ENCODE measurements at regions not wholly inside any gene's neighbourhood (a gene's known extent, or its start where the extent isn't known, plus 50 kb on each side); places are given as distances from the start of the nearest gene placed in this dataset.
"Not testable (repeated sequence)": the region's sequence is repeated elsewhere in the genome, so short reads cannot be mapped to it uniquely, and the experiment has no call there.

DNA sequence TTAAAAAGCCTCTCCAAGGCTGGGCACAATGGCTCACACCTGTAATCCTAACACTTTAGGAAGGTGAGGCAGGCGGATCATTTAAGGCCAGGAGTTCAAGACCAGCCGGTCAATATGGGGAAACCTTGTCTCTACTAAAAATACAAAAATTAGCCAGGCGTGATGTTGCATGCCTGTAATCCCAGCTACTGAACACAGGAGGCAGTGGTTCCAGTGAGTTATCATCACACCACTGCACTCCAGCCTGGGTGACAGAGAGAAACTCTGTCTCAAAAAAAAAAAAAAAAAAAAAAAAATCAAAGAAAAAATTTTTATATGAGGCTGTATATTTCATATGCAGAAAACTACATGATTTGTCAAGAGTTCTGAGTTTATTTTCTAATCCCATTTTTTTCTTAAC is 1107.1 kb upstream of the TMPRSS15 start:
- no peaks in the 10 kb centered on the region for H3K36me3 ChIP-seq (ENCODE audit: insufficient read depth)
- no peak overlapping the region for H3K27ac ChIP-seq (ENCODE audit: low read depth)
- no peaks in the 10 kb centered on the region for H3K4me1 ChIP-seq (ENCODE audit: insufficient read depth)
- no peak overlapping the region for H3K4me3 ChIP-seq (ENCODE audit: low read depth, low read length)
- DNase-seq (ENCODE audit: extremely low spot score) = no peak
- WGBS = 94% methylated on average over 3 of the region's 3 CpGs

DNA sequence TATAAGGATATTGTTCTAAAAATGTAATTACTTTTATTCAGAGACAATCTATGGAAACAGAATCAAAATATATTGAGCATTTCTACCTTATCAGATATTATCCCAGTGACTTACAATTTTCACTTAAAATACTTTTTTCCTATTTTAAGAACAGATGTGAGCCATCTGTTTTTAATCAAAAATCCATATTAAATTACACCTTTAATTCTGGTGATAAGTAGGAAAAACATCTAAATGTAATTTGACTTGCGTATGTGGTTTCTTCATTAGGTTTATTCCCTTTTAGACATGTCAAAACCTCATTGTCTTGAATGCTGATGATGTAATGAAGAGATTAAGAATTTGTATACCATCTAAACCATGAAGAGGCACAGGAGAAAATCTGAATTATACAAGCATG is 1118.8 kb upstream of the TMPRSS15 start:
- Histone ChIP-seq H3K4me3 (ENCODE audit: low read depth, low read length) (no peak overlapping the region), H3K4me1 (ENCODE audit: insufficient read depth) (no peaks in the 10 kb centered on the region), H3K36me3 (ENCODE audit: insufficient read depth) (no peaks in the 10 kb centered on the region), H3K27ac (ENCODE audit: low read depth) (no peak overlapping the region)
- no peak for DNase-seq (ENCODE audit: extremely low spot score)
- WGBS = 44% methylated on average over 1 of the region's 1 CpG

DNA sequence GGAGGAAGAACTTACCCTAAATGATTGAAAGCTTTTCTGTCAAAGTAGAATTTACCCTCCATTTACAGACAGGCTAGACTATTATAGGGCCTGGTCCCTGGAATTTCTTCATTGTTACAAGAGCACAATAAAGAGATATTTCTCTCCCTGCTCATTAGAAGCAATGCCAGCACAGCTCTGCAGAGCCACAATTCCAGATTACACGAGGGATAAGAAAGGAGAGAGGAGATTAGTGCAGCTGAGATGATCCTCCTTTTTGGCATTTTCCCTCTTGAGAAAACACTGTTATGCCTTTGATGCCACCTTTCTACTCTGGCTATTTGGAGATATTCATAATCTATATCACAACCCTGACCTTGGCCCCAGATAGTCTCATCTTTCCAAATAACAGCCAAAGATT is 1119.5 kb upstream of the TMPRSS15 start:
- H3K27ac ChIP-seq (ENCODE audit: low read depth) = no peak overlapping the region
- DNase-seq (ENCODE audit: extremely low spot score) = no peak
- no peaks in the 10 kb centered on the region for H3K36me3 ChIP-seq (ENCODE audit: insufficient read depth)
- no peak overlapping the region for H3K4me3 ChIP-seq (ENCODE audit: low read depth, low read length)
- WGBS = 16% methylated on average over 1 of the region's 1 CpG
- H3K4me1 ChIP-seq (ENCODE audit: insufficient read depth) = no peaks in the 10 kb centered on the region

DNA sequence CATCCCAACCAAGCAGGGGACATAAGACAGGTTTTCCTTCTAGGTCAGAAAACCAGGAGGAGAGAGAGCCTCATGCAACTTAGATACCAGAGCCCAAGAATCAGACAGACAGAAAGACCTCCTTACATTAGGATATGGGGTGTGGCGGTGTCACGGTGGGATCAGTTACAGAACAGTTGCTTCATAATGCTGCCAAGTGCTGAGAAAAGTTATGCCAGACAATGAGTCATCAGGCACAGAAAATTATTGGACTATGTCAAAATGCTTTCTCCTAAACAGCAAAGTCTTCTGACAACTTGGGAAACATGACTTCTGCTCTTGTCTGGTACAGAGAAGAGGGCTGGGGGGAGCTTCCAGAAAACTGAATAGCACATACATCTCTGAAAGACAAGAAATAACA is 1120.2 kb upstream of the TMPRSS15 start:
- WGBS = 31% methylated on average over 2 of the region's 2 CpGs
- no peak for DNase-seq (ENCODE audit: extremely low spot score)
- H3K36me3 ChIP-seq (ENCODE audit: insufficient read depth) = no peaks in the 10 kb centered on the region

DNA sequence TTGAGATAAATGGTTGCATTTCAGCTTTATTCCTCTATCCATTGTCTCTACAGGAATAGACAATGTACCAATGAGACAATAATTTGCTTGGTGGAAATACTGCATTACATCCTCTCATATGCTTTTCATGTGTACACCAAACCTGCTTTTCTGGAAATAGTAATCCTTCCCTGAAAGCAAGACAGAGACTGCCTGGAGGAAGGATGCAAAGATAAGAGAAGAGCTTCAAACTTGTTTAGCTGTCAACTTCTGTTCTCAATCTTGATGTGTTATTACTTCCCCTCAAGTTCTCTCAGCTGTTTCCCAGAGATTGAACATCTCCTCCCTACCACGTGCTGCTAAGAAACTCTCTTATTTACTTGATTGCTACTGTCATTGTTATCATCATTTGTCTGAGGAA is 1125.4 kb upstream of the TMPRSS15 start:
- DNase-seq (ENCODE audit: extremely low spot score) = no peak
- 62% methylated on average over 1 of the region's 1 CpG for WGBS
- no peaks in the 10 kb centered on the region for H3K36me3 ChIP-seq (ENCODE audit: insufficient read depth)
- no peaks in the 10 kb centered on the region for H3K4me1 ChIP-seq (ENCODE audit: insufficient read depth)
- no peak overlapping the region for H3K4me3 ChIP-seq (ENCODE audit: low read depth, low read length)
- H3K27ac ChIP-seq (ENCODE audit: low read depth) = no peak overlapping the region

More for the DNA sequence above, 1120.2 kb upstream of the TMPRSS15 start:
- Histone ChIP-seq H3K4me3 (ENCODE audit: low read depth, low read length) (no peak overlapping the region), H3K4me1 (ENCODE audit: insufficient read depth) (no peaks in the 10 kb centered on the region), H3K27ac (ENCODE audit: low read depth) (no peak overlapping the region)

DNA sequence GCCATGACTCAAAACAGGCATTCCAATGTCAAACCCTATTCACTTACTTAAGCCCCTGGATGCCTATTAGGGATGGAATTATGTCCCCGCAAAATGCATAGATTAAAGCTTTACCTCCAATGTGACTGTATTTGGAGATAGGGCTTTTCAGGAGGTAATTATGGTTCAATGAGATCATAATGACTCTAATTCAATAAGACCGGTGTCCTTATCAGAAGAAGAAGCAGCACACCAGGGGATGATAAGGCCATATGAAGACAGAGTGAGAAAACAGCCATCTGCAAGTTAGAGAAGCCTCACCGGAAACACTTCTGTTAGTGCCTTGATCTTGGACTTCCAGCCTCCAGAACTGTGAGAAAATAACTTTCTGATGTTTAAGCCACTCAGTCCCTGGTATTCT is 1131.8 kb upstream of the TMPRSS15 start:
- H3K36me3 ChIP-seq (ENCODE audit: insufficient read depth) = no peaks in the 10 kb centered on the region
- WGBS = 92% methylated on average over 3 of the region's 3 CpGs
- H3K27ac ChIP-seq (ENCODE audit: low read depth) = no peak overlapping the region
- H3K4me1 ChIP-seq (ENCODE audit: insufficient read depth) = no peaks in the 10 kb centered on the region
- no peak overlapping the region for H3K4me3 ChIP-seq (ENCODE audit: low read depth, low read length)
- no peak for DNase-seq (ENCODE audit: extremely low spot score)

DNA sequence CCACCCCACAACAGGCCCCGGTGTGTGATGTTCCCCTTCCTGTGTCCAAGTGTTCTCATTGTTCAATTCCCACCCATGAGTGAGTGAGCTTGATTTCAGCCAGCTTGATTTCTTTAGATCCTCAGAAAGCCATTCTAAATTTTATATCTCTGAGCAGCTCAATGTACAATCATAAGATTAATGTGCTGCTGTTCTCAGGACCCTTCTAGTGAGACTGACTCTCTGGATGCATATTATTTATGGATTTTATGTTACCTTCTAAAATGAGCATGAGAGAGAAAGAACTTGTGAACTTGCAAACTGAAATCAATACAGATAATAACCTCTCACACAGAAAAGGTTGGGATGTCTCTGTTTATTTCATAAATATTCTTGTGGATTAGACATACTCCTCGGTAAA is 1133.5 kb upstream of the TMPRSS15 start:
- Histone ChIP-seq H3K4me1 (ENCODE audit: insufficient read depth) (no peaks in the 10 kb centered on the region), H3K36me3 (ENCODE audit: insufficient read depth) (no peaks in the 10 kb centered on the region), H3K27ac (ENCODE audit: low read depth) (no peak overlapping the region), H3K4me3 (ENCODE audit: low read depth, low read length) (no peak overlapping the region)
- 48% methylated on average over 2 of the region's 2 CpGs for WGBS
- DNase-seq (ENCODE audit: extremely low spot score) = no peak

DNA sequence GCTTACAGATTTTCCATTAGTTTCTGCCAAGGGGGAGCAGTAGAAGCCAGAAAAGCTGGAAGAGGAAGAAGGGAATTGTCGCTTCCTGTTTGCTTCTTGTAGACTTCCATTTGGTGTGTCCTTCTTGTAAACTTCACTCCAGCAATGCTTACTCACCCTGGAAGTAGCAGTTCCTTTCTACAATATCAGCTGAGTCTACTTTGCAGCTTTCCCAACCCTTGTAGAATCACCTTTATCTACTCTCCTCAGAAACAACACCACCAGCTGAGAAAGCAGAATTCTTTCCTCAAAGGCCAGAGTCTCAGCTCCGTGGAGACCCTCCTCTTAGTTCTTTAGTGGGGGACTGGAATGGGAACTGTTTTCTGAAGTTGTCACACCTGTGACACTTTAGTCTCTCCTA is 1136.7 kb upstream of the TMPRSS15 start:
- Histone ChIP-seq H3K4me3 (ENCODE audit: low read depth, low read length) (no peak overlapping the region), H3K4me1 (ENCODE audit: insufficient read depth) (no peaks in the 10 kb centered on the region), H3K27ac (ENCODE audit: low read depth) (no peak overlapping the region), H3K36me3 (ENCODE audit: insufficient read depth) (no peaks in the 10 kb centered on the region)
- no peak for DNase-seq (ENCODE audit: extremely low spot score)
- WGBS = 74% methylated on average over 2 of the region's 2 CpGs

DNA sequence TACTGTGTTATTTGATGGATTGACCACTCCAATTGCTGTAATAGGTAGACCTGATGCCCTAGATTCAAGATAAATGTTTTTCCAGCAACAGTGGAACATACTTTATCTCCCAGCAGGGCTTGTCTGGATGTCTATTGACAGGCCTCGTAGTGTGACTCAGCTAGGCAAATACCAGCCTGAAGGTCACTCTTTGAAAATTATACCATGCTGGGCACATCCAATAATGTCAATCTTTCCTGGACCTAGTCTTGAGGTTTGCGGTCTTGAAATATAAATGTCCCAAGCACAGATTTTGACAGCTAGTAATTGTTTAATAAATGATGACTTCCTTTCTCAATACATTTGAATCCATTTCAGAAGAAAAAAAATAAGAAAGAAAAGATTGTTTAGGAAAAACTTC is 1138.0 kb upstream of the TMPRSS15 start:
- Histone ChIP-seq H3K36me3 (ENCODE audit: insufficient read depth) (no peaks in the 10 kb centered on the region), H3K27ac (ENCODE audit: low read depth) (no peak overlapping the region), H3K4me3 (ENCODE audit: low read depth, low read length) (no peak overlapping the region), H3K4me1 (ENCODE audit: insufficient read depth) (no peaks in the 10 kb centered on the region)
- WGBS = 82% methylated on average over 2 of the region's 2 CpGs
- no peak for DNase-seq (ENCODE audit: extremely low spot score)

DNA sequence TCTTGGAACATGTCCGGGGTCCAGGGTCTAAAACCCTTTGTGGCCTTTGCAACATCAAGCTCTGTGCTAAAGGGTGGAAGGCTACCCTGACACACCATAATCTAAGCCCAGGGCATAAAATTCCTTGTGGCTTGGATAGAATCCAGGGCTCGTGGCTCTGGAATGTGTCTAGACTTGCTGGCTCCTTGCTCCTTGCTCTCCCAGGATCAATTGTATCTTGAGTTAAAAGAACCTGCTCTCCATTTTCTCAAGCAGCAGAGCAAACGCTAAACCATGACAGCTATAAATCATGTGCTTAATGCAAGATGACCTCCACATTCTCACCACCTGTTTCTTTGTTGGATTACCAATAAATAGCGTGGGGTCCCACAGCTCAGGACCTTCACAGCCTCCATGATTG is 1140.9 kb upstream of the TMPRSS15 start:
- not testable (repeated sequence) for DNase-seq (ENCODE audit: extremely low spot score)
- WGBS = 57% methylated on average over 4 of the region's 4 CpGs

DNA sequence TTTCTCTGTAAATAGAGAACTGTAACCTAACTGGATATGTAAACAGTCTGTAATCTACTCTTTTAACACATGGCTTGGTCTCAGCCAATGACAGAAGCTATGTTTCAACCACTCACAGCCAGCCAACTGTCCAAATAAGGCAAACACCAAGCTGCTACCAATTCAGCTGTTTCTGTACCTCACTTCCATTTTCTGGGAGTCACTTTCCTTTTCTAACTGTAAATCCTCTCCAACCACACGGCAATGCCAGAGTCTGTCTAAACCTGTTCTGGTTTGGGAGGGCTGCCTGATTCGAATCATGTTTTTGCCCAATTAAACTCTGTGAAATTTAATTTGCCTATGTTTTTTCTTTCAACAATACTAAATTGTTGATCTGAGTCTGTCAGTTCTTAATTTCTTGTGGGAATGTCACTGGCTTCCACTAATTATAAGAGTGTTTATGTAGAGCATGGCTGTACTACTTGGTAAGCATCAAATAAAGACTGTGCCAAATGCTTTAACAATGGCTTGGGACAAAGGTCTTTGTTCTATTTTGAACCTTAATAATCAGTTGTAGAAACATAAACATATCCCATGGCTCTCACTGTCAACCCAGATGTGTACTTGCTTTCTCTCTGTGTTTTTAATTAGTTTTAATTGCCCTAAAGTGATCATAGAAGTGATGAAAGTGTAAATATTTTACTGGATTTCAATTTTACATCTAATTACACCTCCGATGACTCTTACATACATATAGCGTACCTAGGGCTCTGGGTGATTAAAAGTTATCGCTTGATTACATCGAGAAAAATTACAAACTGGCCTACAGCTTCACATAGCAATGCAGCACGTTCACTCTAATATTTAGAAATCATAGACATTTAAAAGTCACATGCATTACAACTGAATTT is 1144.6 kb upstream of the TMPRSS15 start:
- Histone ChIP-seq H3K36me3 (ENCODE audit: insufficient read depth) (no peaks in the 10 kb centered on the region), H3K4me1 (ENCODE audit: insufficient read depth) (no peaks in the 10 kb centered on the region), H3K4me3 (ENCODE audit: low read depth, low read length) (no peak overlapping the region), H3K27ac (ENCODE audit: low read depth) (no peak overlapping the region)
- DNase-seq (ENCODE audit: extremely low spot score) = no peak
- WGBS = 85% methylated on average over 7 of the region's 7 CpGs

More for the DNA sequence above, 1140.9 kb upstream of the TMPRSS15 start:
- H3K4me3 ChIP-seq (ENCODE audit: low read depth, low read length); H3K4me1 ChIP-seq (ENCODE audit: insufficient read depth); H3K27ac ChIP-seq (ENCODE audit: low read depth); H3K36me3 ChIP-seq (ENCODE audit: insufficient read depth): not testable (repeated sequence)

DNA sequence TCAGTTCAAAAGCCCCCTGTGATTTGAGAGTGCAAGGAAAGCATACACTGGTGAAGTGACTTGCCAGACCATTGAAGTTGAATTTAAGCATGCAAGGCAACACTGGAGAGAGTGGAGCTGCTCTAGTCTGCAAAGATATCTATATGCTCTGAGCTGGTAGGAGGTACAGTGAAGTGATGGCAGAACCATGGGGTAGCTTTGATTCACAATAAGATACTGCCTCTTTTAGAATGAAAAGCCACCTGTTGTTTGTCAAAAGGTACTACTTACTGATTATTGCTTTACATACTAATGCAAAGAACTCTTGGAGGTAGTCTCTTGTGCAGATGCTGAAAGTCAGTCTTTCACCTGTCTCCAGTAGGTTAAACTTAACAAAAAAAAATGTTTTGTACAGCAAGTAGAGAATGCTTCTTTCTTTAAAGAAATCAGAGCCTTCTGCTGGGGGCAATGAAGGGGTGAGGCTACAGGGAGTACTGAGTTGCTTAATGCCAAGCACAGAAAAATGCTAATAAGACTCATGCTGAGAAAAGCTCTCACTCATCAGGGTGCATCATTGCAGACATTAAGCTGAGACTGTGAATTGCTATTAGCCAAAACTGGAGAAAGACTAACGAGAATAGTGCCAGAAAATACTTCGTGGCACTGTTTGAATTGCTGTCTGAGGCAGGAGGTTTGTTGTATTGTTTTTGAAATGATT is 1150.5 kb upstream of the TMPRSS15 start:
- no peaks in the 10 kb centered on the region for H3K36me3 ChIP-seq (ENCODE audit: insufficient read depth)
- no peaks in the 10 kb centered on the region for H3K4me1 ChIP-seq (ENCODE audit: insufficient read depth)
- no peak for DNase-seq (ENCODE audit: extremely low spot score)
- 55% methylated on average over 2 of the region's 2 CpGs for WGBS
- H3K27ac ChIP-seq (ENCODE audit: low read depth) = no peak overlapping the region
- H3K4me3 ChIP-seq (ENCODE audit: low read depth, low read length) = no peak overlapping the region

DNA sequence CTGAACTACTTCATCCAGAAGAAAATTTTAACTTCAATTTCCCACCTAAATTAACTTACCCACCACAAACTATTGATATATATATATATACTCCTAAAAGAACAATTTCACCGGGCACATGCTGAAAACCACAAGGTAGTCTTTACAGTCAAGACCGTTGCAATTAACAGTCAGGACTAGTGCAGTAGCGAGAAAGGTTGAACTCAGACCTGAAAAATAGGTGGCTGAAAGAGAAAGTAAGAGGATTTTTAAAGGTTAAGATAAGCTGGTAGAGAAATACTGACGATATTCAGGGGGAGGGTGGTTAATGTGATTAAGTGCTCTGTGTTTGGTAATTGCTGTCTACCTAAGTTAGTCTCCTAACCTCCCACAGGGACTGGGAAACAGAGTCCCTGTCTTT is 1153.5 kb upstream of the TMPRSS15 start:
- no peak overlapping the region for H3K4me3 ChIP-seq (ENCODE audit: low read depth, low read length)
- no peak for DNase-seq (ENCODE audit: extremely low spot score)
- no peaks in the 10 kb centered on the region for H3K36me3 ChIP-seq (ENCODE audit: insufficient read depth)
- 83% methylated on average over 4 of the region's 4 CpGs for WGBS
- no peaks in the 10 kb centered on the region for H3K4me1 ChIP-seq (ENCODE audit: insufficient read depth)
- no peak overlapping the region for H3K27ac ChIP-seq (ENCODE audit: low read depth)

DNA sequence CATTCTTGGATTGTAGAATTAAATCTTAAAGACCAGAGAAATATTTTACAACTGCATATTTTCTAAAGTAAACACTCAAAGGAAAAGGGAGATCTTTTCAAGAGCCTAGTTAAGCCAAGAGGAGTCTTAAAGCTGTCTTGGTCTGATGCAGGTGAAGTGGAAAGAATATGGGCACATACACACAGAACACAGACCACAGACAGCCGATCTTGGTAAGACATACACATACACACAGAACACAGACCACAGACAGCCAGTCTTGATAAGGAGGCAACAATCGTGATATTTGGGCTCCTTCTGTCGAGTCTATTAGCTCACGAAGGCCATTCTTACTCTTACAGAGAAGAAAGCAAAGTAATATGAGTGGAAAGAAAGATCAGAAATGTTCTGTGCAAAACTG is 1153.9 kb upstream of the TMPRSS15 start:
- DNase-seq (ENCODE audit: extremely low spot score) = no peak
- no peak overlapping the region for H3K27ac ChIP-seq (ENCODE audit: low read depth)
- no peak overlapping the region for H3K4me3 ChIP-seq (ENCODE audit: low read depth, low read length)
- H3K36me3 ChIP-seq (ENCODE audit: insufficient read depth) = no peaks in the 10 kb centered on the region
- no peaks in the 10 kb centered on the region for H3K4me1 ChIP-seq (ENCODE audit: insufficient read depth)
- WGBS = 48% methylated on average over 4 of the region's 4 CpGs
